Neural cell (in vitro differentiated cells): ENCODE measurements at regions not wholly inside any gene's neighbourhood (a gene's known extent, or its start where the extent isn't known, plus 50 kb on each side); places are given as distances from the start of the nearest gene placed in this dataset.

Experiments
- H2AFZ ChIP-seq: fragments of 200-600, 300-800 bp; sonication (generic), shearing (Covaris generic); 2 replicates; pipeline ENCODE4 v1.6.0; 2014; ENCODE audit warnings: low read depth, mild to moderate bottlenecking, antibody characterized with exemption, low read length, moderate library complexity
- H3F3A ChIP-seq: fragments of 200-600 bp; shearing (Covaris generic); 2 replicates; pipeline ENCODE4 v1.6.1; 2016; ENCODE audit warnings: mild to moderate bottlenecking, moderate library complexity, mixed read lengths, antibody characterized with exemption, low read length; ENCODE audit not compliant: insufficient read depth, poor library complexity, severe bottlenecking
- H3K27ac ChIP-seq: fragments of 200-600, 300-800 bp; sonication (generic), shearing (Covaris generic); 2 replicates; pipeline ENCODE4 v1.5.1; 2014; ENCODE audit warnings: mild to moderate bottlenecking, low read length, moderate library complexity
- H3K27me3 ChIP-seq: fragments of 300-800, 200-600 bp; sonication (generic), shearing (Covaris generic); 2 replicates; pipeline ENCODE4 v1.6.0; 2014; ENCODE audit warnings: mild to moderate bottlenecking, low read depth, low read length, moderate library complexity; ENCODE audit not compliant: insufficient read depth
- H3K36me3 ChIP-seq: fragments of 300-800, 200-600 bp; sonication (generic), shearing (Covaris generic); 2 replicates; pipeline ENCODE4 v1.5.1; 2014; ENCODE audit warnings: mild to moderate bottlenecking, antibody characterized with exemption, low read length, moderate library complexity; ENCODE audit not compliant: insufficient read depth
- H3K4me2 ChIP-seq: fragments of 300-800, 200-600 bp; sonication (generic), shearing (Covaris generic); 2 replicates; pipeline ENCODE4 v1.6.0; 2014; ENCODE audit warnings: mild to moderate bottlenecking, low read length
- H3K4me3 ChIP-seq: fragments of 300-800, 200-600 bp; sonication (generic), shearing (Covaris generic); 2 replicates; pipeline ENCODE4 v1.5.1; 2014; ENCODE audit warnings: mild to moderate bottlenecking, low read length, moderate library complexity
- H3K79me2 ChIP-seq: fragments of 200-600 bp; shearing (Covaris generic); replicated peaks from 2 replicates; pipeline ENCODE4 v1.6.0; 2014; ENCODE audit warnings: mild to moderate bottlenecking, low read length, moderate library complexity; ENCODE audit not compliant: insufficient read depth
- H3K9ac ChIP-seq: fragments of 300-800, 200-600 bp; sonication (generic), shearing (Covaris generic); 2 replicates; pipeline ENCODE4 v1.6.1; 2016; ENCODE audit warnings: mild to moderate bottlenecking, low read length, mixed read lengths
- H3K9me2 ChIP-seq: fragments of 200-600 bp; shearing (Covaris generic); 2 replicates; pipeline ENCODE4 v1.6.1; 2016; ENCODE audit warnings: mild to moderate bottlenecking, low read length, mixed read lengths; ENCODE audit not compliant: insufficient read depth
- H3K9me3 ChIP-seq: fragments of 200-600, 300-800 bp; sonication (generic), shearing (Covaris generic); 2 replicates; pipeline ENCODE4 v1.6.1; 2016; ENCODE audit warnings: mild to moderate bottlenecking, mixed run types, low read length, moderate library complexity, mixed read lengths
- H4K20me1 ChIP-seq: fragments of 200-600 bp; shearing (Covaris generic); 2 replicates; pipeline ENCODE4 v1.6.1; 2016; ENCODE audit warnings: mild to moderate bottlenecking, mixed run types; ENCODE audit not compliant: insufficient read depth
- EP300 ChIP-seq: fragments of 450-650 bp; conservative IDR thresholded peaks from 2 replicates; pipeline ENCODE4 v1.6.1; 2014; ENCODE audit warnings: antibody characterized with exemption, mild to moderate bottlenecking, moderate library complexity; ENCODE audit not compliant: poor library complexity, severe bottlenecking
- EZH2 ChIP-seq: fragments of 200-600, 300-800 bp; shearing (Covaris generic), sonication (generic); IDR thresholded peaks from 2 replicates; pipeline ENCODE4 v1.6.1; 2014; ENCODE audit warnings: antibody characterized with exemption, low read length, borderline replicate concordance, mild to moderate bottlenecking; ENCODE audit not compliant: insufficient read depth, poor library complexity, severe bottlenecking
- MXI1 ChIP-seq: fragments of 450-650 bp; conservative IDR thresholded peaks from 2 replicates; pipeline ENCODE4 v1.6.1; 2014; ENCODE audit warnings: antibody characterized with exemption, mild to moderate bottlenecking; ENCODE audit not compliant: poor library complexity, severe bottlenecking
- POLR2AphosphoS5 ChIP-seq: IDR thresholded peaks from 2 replicates; pipeline ENCODE4 v1.6.1; 2012
- RAD21 ChIP-seq: fragments of 450-650 bp; conservative IDR thresholded peaks from 2 replicates; pipeline ENCODE4 v1.6.1; 2014; ENCODE audit warnings: antibody characterized with exemption, mild to moderate bottlenecking, moderate library complexity
- SMC3 ChIP-seq: fragments of 450-650 bp; conservative IDR thresholded peaks from 2 replicates; pipeline ENCODE4 v1.6.1; 2014; ENCODE audit warnings: antibody characterized with exemption, mild to moderate bottlenecking, moderate library complexity; ENCODE audit not compliant: poor library complexity
- TAF1 ChIP-seq: IDR thresholded peaks from 2 replicates; pipeline ENCODE4 v1.6.1; 2012; ENCODE audit warnings: low read depth
- TF ChIP-seq, protein P1 (sequence below): fragments of 450-650 bp; IDR thresholded peaks from 2 replicates; pipeline ENCODE4 v1.5.1; 2014; ENCODE audit warnings: antibody characterized with exemption, mild to moderate bottlenecking, moderate library complexity; ENCODE audit not compliant: poor library complexity, severe bottlenecking
- TF ChIP-seq, protein P2 (sequence below): IDR thresholded peaks from 2 replicates; pipeline ENCODE4 v1.6.1; 2012; ENCODE audit warnings: borderline replicate concordance

DNA sequence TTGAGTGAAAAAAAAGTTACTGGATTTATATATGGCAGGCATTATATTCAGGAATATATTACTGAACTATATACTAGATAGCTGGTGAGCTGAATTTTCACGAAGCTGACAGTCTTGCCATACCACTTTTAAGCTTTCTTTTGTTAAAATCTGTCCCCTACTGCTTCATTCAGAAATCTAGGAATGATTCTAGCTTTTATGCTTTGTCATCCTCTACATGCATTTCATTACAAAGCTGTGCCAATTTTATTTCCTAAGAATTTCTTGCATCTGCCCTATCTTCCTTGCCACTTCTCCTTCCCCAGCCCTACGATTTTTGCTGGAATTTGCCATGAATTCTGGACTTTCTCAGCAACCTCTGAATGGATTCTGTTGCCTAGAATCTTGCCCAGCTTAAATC is 158.5 kb upstream of the ADGRB3 start:
- no peaks in the 10 kb centered on the region for H4K20me1 ChIP-seq
- H3K27ac ChIP-seq, result no peak overlapping the region
- no peaks in the 10 kb centered on the region for H3K27me3 ChIP-seq
- no peak overlapping the region for H2AFZ ChIP-seq
- TF ChIP-seq, protein P1, sequence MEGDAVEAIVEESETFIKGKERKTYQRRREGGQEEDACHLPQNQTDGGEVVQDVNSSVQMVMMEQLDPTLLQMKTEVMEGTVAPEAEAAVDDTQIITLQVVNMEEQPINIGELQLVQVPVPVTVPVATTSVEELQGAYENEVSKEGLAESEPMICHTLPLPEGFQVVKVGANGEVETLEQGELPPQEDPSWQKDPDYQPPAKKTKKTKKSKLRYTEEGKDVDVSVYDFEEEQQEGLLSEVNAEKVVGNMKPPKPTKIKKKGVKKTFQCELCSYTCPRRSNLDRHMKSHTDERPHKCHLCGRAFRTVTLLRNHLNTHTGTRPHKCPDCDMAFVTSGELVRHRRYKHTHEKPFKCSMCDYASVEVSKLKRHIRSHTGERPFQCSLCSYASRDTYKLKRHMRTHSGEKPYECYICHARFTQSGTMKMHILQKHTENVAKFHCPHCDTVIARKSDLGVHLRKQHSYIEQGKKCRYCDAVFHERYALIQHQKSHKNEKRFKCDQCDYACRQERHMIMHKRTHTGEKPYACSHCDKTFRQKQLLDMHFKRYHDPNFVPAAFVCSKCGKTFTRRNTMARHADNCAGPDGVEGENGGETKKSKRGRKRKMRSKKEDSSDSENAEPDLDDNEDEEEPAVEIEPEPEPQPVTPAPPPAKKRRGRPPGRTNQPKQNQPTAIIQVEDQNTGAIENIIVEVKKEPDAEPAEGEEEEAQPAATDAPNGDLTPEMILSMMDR, result no peak
- no peaks in the 10 kb centered on the region for H3K79me2 ChIP-seq
- H3K4me2 ChIP-seq, result no peak overlapping the region
- H3K9me2 ChIP-seq, result no peaks in the 10 kb centered on the region
- no peaks in the 10 kb centered on the region for H3F3A ChIP-seq
- no peak overlapping the region for H3K4me3 ChIP-seq
- no peaks in the 10 kb centered on the region for H3K9me3 ChIP-seq
- H3K36me3 ChIP-seq, result no peaks in the 10 kb centered on the region
- H3K9ac ChIP-seq, result no peak overlapping the region

DNA sequence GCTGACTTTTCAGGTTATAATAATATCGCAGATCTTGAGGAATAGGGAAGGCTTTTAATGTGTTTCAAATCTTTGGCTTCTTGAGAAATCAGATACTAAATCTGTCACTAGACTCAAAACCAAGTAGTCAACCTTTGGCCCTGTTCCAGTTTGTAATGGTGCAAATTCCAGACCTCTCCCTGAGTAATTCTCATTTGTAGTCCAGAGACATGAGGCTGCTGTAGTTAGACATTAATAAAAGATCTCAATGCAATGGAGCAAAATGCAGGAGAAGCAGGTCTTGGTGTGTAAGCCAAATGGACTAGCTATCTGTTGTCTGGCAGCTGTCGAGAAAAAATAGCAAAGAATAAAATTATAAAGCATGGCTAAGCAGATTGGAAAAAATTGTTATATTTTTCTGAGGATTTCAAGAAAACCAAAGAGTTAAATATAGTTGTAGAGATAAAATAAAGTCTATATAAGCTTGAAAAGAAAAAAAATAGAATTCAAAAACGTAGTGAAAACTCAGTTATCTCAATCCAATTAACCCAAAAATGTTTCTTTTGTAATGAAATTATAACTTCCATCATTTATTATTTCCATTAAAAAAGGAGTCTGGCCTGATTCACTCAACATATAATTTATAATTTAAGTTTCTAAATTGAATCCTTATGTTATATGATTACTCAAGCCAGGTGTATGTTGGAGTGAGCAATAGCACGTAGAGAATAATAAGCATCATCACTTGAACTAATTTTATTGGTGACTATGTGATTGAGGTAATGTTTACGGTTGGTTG is 161.5 kb upstream of the ADGRB3 start:
- no peaks in the 10 kb centered on the region for H3K36me3 ChIP-seq
- H3K27me3 ChIP-seq, result no peaks in the 10 kb centered on the region
- no peaks in the 10 kb centered on the region for H3K9me2 ChIP-seq
- H3K9me3 ChIP-seq, result no peaks in the 10 kb centered on the region
- no peak overlapping the region for H3K4me2 ChIP-seq
- no peak overlapping the region for H2AFZ ChIP-seq
- no peak overlapping the region for H3K4me3 ChIP-seq
- no peaks in the 10 kb centered on the region for H4K20me1 ChIP-seq
- H3K79me2 ChIP-seq, result no peaks in the 10 kb centered on the region
- H3F3A ChIP-seq, result no peaks in the 10 kb centered on the region
- no peak overlapping the region for H3K27ac ChIP-seq
- TF ChIP-seq, protein P2, sequence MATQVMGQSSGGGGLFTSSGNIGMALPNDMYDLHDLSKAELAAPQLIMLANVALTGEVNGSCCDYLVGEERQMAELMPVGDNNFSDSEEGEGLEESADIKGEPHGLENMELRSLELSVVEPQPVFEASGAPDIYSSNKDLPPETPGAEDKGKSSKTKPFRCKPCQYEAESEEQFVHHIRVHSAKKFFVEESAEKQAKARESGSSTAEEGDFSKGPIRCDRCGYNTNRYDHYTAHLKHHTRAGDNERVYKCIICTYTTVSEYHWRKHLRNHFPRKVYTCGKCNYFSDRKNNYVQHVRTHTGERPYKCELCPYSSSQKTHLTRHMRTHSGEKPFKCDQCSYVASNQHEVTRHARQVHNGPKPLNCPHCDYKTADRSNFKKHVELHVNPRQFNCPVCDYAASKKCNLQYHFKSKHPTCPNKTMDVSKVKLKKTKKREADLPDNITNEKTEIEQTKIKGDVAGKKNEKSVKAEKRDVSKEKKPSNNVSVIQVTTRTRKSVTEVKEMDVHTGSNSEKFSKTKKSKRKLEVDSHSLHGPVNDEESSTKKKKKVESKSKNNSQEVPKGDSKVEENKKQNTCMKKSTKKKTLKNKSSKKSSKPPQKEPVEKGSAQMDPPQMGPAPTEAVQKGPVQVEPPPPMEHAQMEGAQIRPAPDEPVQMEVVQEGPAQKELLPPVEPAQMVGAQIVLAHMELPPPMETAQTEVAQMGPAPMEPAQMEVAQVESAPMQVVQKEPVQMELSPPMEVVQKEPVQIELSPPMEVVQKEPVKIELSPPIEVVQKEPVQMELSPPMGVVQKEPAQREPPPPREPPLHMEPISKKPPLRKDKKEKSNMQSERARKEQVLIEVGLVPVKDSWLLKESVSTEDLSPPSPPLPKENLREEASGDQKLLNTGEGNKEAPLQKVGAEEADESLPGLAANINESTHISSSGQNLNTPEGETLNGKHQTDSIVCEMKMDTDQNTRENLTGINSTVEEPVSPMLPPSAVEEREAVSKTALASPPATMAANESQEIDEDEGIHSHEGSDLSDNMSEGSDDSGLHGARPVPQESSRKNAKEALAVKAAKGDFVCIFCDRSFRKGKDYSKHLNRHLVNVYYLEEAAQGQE, result no peak
- no peak for TF ChIP-seq SMC3
- TF ChIP-seq POLR2AphosphoS5, result no peak
- no peak for TF ChIP-seq TAF1
- no peak for TF ChIP-seq EP300
- TF ChIP-seq RAD21, result no peak
- no peak for TF ChIP-seq EZH2
- no peak for TF ChIP-seq MXI1
- TF ChIP-seq, protein P1, result no peak
- H3K9ac ChIP-seq, result no peak overlapping the region
